GM23248 (cell line): ENCODE measurements at regions not wholly inside any gene's neighbourhood (a gene's known extent, or its start where the extent isn't known, plus 50 kb on each side); places are given as distances from the start of the nearest gene placed in this dataset.

ENCODE experiments used
- EZH2 ChIP-seq: fragments of 200-600 bp; sonication (generic); IDR thresholded peaks from 2 replicates; pipeline ENCODE4 v1.6.1; 2018; ENCODE audit warnings: antibody characterized with exemption, mild to moderate bottlenecking; ENCODE audit not compliant: insufficient read depth, poor library complexity, severe bottlenecking
- EZH2phosphoT487 ChIP-seq: fragments of 200-600 bp; sonication (generic); IDR thresholded peaks from 2 replicates; pipeline ENCODE4 v1.6.1; 2018; ENCODE audit warnings: antibody characterized with exemption, moderate library complexity, mild to moderate bottlenecking, low read depth; ENCODE audit not compliant: insufficient read depth

GRCh38 chr13:34708566-34709313, 233.3 kb upstream of the NBEA start:
- TF ChIP-seq EZH2: no peak
- no peak for TF ChIP-seq EZH2phosphoT487
